BJ (cell line): ENCODE measurements at regions not wholly inside any gene's neighbourhood (a gene's known extent, or its start where the extent isn't known, plus 50 kb on each side); places are given as distances from the start of the nearest gene placed in this dataset.

Experiments
- CTCF ChIA-PET: fragments of 350-600 bp; formaldehyde crosslinking; extraction: SDS; loops from one replicate; lab custom pipeline; 2021; ENCODE audit warnings: antibody characterized with exemption, inconsistent platforms; lab: Yijun Ruan, JAX
- POLR2A ChIA-PET: fragments of 300-600 bp; sonication (Branson Sonifier 250); formaldehyde crosslinking; extraction: SDS; loops from one replicate; lab custom pipeline; 2021; ENCODE audit warnings: antibody characterized with exemption; lab: Charles Lee
- DNase-seq: peaks from one replicate; pipeline ENCODE4 v3.0.0-alpha.2; 2011; ENCODE audit warnings: low read depth
- H3K27me3 ChIP-seq: 2 replicates; pipeline ENCODE4 v1.6.0; 2011; ENCODE audit warnings: low read length; ENCODE audit not compliant: control insufficient read depth, insufficient read depth
- H3K36me3 ChIP-seq: 2 replicates; pipeline ENCODE4 v1.5.1; 2011; ENCODE audit warnings: low read length; ENCODE audit not compliant: control insufficient read depth, insufficient read depth
- H3K4me3 ChIP-seq: 2 replicates; pipeline ENCODE4 v1.5.1; 2011; ENCODE audit warnings: low read depth, mild to moderate bottlenecking, control low read depth, low read length
- CTCF ChIP-seq: IDR thresholded peaks from 2 replicates; pipeline ENCODE4 v1.5.1; 2011; ENCODE audit warnings: low read depth, mild to moderate bottlenecking, control low read depth, inconsistent platforms, low read length, moderate library complexity; ENCODE audit not compliant: insufficient read depth

DNA sequence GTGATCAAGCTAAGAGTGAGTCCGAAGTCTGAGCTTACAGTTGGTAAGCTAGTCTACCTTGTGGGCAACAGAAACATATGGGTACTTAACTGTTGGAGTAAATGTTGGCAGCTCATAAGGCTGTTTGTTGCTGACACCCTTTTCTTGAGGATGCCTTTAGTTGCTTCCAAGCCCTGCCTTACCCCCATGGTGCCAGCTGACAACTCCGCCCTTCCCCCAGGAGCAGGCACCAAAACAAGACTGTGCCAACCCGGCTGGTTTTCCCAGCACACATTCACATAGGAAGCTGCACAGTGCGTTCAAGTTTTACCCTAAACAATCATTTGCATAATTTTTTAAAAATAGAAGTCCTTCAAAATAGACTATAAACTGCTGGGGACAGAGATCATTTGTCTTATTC, 150.2 kb upstream of the LMO4 start:
- ChIA-PET CTCF (no interaction called here), POLR2A (no interaction called here)
- Histone ChIP-seq H3K4me3 (no peak overlapping the region), H3K36me3 (no peaks in the 10 kb centered on the region), H3K27me3 (peaks cover 4% of the 10 kb centered on the region; the same call in 1 of the 2 replicates)
- no peak for DNase-seq
- no peak for TF ChIP-seq CTCF

DNA sequence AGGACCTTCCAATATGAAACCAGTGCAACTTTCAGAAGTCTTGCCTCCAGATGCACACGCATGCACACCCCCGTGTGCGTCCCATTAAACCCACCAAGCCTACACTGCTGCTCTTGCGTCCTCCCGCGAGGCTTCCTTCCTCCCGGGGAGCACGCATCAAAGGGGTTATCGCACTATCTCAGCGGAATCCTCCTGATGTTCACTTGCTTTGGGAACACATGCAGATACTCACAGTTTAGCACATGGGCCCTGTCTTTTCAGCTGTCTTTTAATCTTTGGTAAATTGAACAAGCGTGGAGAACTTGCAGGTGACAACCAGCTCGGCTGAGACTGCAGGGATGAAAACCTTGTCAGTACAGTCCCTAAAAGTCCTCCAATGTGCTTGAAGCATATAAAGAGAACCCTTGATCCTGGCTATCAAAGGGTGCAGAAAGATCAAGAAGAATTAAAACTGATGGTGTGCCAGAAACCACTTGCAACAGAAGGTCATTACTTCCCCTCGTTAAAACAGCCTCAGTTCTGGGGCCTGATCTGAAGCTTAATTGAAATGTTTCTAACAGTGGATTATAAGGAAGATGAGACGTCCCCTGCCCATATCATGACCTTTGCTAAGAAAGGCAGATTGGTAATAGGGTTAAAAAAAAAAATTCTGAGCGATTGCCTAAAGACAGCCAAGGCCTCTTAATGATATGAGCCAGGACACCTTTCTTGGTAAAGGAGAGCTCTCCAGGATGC, 149.4 kb upstream of the LMO4 start:
- Histone ChIP-seq H3K36me3 (no peaks in the 10 kb centered on the region), H3K27me3 (peaks cover 4% of the 10 kb centered on the region; the same call in 1 of the 2 replicates), H3K4me3 (no peak overlapping the region)
- no peak for DNase-seq
- ChIA-PET POLR2A (no interaction called here), CTCF (interaction anchor here (0.6 kb wide), 1 partner anchor 112 kb away, joined by 4 read pairs; no protein-coding TSS in a partner anchor)
- no peak for TF ChIP-seq CTCF

GRCh38 chr1:87179851-87180519, 148.7 kb upstream of the LMO4 start:
- ChIA-PET POLR2A (no interaction called here), CTCF (interaction anchor here (0.6 to 1.5 kb wide), 2 partner anchors 9 to 111 kb away, joined by 4 read pairs; no protein-coding TSS in a partner anchor)
- H3K36me3 ChIP-seq = no peaks in the 10 kb centered on the region
- no peak for TF ChIP-seq CTCF
- DNase-seq = no peak
- H3K4me3 ChIP-seq = no peak overlapping the region
- peaks cover 3% of the 10 kb centered on the region; the same call in 1 of the 2 replicates for H3K27me3 ChIP-seq

DNA sequence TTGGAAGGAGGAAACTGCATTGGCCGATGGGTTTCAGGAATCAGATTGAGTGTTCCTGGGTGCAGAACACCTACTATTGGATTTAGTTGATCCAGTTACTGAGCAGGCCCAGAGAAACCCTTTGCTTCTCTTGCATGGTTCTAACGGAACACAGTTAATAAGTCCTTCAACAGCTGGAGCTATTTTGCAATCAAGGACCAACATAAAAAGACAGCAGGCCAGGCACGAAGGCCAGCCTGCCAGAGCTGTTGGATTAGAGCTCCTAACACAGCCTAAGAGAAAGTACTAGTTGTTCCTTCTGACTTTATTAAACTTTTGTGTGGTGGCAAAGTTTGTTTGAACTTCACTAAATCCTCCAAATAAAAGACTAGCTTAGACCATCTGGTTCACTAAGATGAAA, 148.0 kb upstream of the LMO4 start:
- no peak for DNase-seq
- ChIA-PET POLR2A (no interaction called here), CTCF (interaction anchor here (1.5 kb wide), 1 partner anchor 9 kb away, joined by 4 read pairs; no protein-coding TSS in a partner anchor)
- TF ChIP-seq CTCF = no peak
- Histone ChIP-seq H3K27me3 (peaks cover 3% of the 10 kb centered on the region; the same call in 1 of the 2 replicates), H3K4me3 (no peak overlapping the region), H3K36me3 (no peaks in the 10 kb centered on the region)

DNA sequence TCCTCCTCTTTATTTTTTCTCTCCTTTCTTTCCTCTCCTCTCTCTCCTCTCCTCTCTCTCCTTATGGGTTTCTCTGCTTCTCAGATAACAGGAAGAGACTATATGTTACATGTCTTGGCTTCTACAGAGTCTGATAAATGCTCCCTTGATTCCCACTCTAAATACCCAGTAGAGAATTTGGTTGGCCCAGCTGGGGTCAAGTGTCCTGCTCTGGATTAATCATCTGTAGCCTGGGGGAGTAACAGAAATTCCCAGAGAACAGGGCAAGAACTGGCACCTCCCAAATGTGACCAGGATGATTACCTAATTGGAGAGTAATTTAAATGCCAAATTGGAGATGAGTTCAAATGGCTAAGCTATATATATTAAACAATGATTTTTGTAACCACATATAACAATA, 146.1 kb upstream of the LMO4 start:
- ChIA-PET CTCF (interaction anchor here (0.7 to 1.7 kb wide), 3 partner anchors 12 to 15 kb away, joined by 3 to 5 read pairs (median 3); no protein-coding TSS in a partner anchor), POLR2A (no interaction called here)
- no peak for DNase-seq
- Histone ChIP-seq H3K27me3 (peaks cover 3% of the 10 kb centered on the region; the same call in 1 of the 2 replicates), H3K4me3 (no peak overlapping the region), H3K36me3 (no peaks in the 10 kb centered on the region)
- no peak for TF ChIP-seq CTCF
